ENCODE measurements at regions not wholly inside any gene's neighbourhood (a gene's known extent, or its start where the extent isn't known, plus 50 kb on each side); places are given as distances from the start of the nearest gene placed in this dataset.

GRCh38 chr5:136907371-136907770 is 542.0 kb upstream of the TRPC7 start:
- TF ChIP-seq SIN3A (IDR thresholded peaks at IDR 0.05; ENCODE audit: borderline replicate concordance, insufficient read depth, low read length) (no peak), TAF1 (IDR thresholded peaks at IDR 0.05; ENCODE audit: borderline replicate concordance, insufficient read depth, low read length) (no peak)
